PC-3 (cell line): ENCODE measurements at regions not wholly inside any gene's neighbourhood (a gene's known extent, or its start where the extent isn't known, plus 50 kb on each side); places are given as distances from the start of the nearest gene placed in this dataset.

ENCODE experiments used
- ATAC-seq: fragments of 200-7000 bp; cut with Tn5 transposase; 2 replicates; pipeline ENCODE4 v1.9.1; 2020; ENCODE audit warnings: mild to moderate bottlenecking, moderate library complexity
- BruUV-seq: library from RNA; stranded (reverse); fragments of 400-500 nt; replicated peaks from 2 replicates; lab custom pipeline; 2021; lab: Mats Ljungman, UMichigan
- CTCF ChIA-PET: fragments of 300-600 bp; sonication (Branson Sonifier 250); formaldehyde crosslinking; loops from one replicate; lab custom pipeline; 2022; ENCODE audit warnings: antibody characterized with exemption; lab: Charles Lee
- POLR2A ChIA-PET: fragments of 300-600 bp; sonication (Branson Sonifier 250); formaldehyde crosslinking; loops from one replicate; lab custom pipeline; 2022; ENCODE audit warnings: antibody characterized with exemption; ENCODE audit not compliant: unreplicated experiment; lab: Charles Lee
- DNase-seq: peaks from one replicate; pipeline ENCODE4 v3.0.0-alpha.2; 2015
- H2AFZ ChIP-seq: fragments of 300-600 bp; sonication (generic); 2 replicates; pipeline ENCODE4 v1.6.0; 2016; ENCODE audit warnings: antibody characterized with exemption, low read length
- H3F3A ChIP-seq: fragments of 300-600 bp; sonication (generic); one replicate; pipeline ENCODE4 v1.6.0; 2017; ENCODE audit warnings: antibody characterized with exemption, low read length, control low read depth, mild to moderate bottlenecking; ENCODE audit not compliant: unreplicated experiment
- H3K27ac ChIP-seq: fragments of 300-600 bp; sonication (generic); 2 replicates; pipeline ENCODE4 v1.5.1; 2016; ENCODE audit warnings: mild to moderate bottlenecking, low read length
- H3K27me3 ChIP-seq: fragments of 300-600 bp; sonication (generic); 2 replicates; pipeline ENCODE4 v1.6.1; 2016; ENCODE audit warnings: low read length, mixed read lengths
- H3K36me3 ChIP-seq: fragments of 300-600 bp; sonication (generic); 2 replicates; pipeline ENCODE4 v1.6.1; 2016; ENCODE audit warnings: low read depth, mixed run types, low read length, mixed read lengths
- H3K4me1 ChIP-seq: fragments of 300-600 bp; sonication (generic); 2 replicates; pipeline ENCODE4 v1.5.1; 2016; ENCODE audit warnings: low read length; ENCODE audit not compliant: insufficient read depth
- H3K4me2 ChIP-seq: fragments of 300-600 bp; sonication (generic); 2 replicates; pipeline ENCODE4 v1.6.0; 2016; ENCODE audit warnings: low read length
- H3K4me3 ChIP-seq: fragments of 300-600 bp; sonication (generic); 2 replicates; pipeline ENCODE4 v1.5.1; 2016; ENCODE audit warnings: mild to moderate bottlenecking, low read length, mixed read lengths
- H3K79me2 ChIP-seq: fragments of 300-600 bp; sonication (generic); 2 replicates; pipeline ENCODE4 v1.6.1; 2017; ENCODE audit warnings: low read length, mixed read lengths
- H3K9ac ChIP-seq: fragments of 300-600 bp; sonication (generic); 2 replicates; pipeline ENCODE4 v1.6.0; 2016; ENCODE audit warnings: mild to moderate bottlenecking, low read length
- H3K9me2 ChIP-seq: fragments of 300-600 bp; sonication (generic); replicated peaks from 2 replicates; pipeline ENCODE4 v1.6.1; 2016; ENCODE audit warnings: mixed run types, low read length, mixed read lengths
- H3K9me3 ChIP-seq: fragments of 300-600 bp; sonication (generic); 2 replicates; pipeline ENCODE4 v1.6.1; 2016; ENCODE audit warnings: low read length, mixed read lengths
- H4K20me1 ChIP-seq: fragments of 300-600 bp; sonication (generic); 2 replicates; pipeline ENCODE4 v1.6.1; 2016; ENCODE audit warnings: low read length, mixed read lengths
- EZH2 ChIP-seq: fragments of 300-600 bp; sonication (generic); IDR thresholded peaks from one replicate; pipeline ENCODE4 v1.6.1; 2017; ENCODE audit warnings: antibody characterized with exemption, mild to moderate bottlenecking, low read length; ENCODE audit not compliant: unreplicated experiment
- EZH2phosphoT487 ChIP-seq: fragments of 300-600 bp; sonication (generic); IDR thresholded peaks from 2 replicates; pipeline ENCODE4 v1.6.1; 2018; ENCODE audit warnings: mild to moderate bottlenecking, antibody characterized with exemption, low read length, borderline replicate concordance
- intact Hi-C: fragments of 100-400 bp; cut with micrococcal nuclease; formaldehyde crosslinking; loops from 2 replicates; pipeline ENCODE4 v1.9.0; 2023
- TF ChIP-seq, protein P1 (sequence below): fragments of 300-600 bp; sonication (generic); conservative IDR thresholded peaks from 2 replicates; pipeline ENCODE4 v1.5.1; 2017; ENCODE audit warnings: antibody characterized with exemption, low read depth, mild to moderate bottlenecking, low read length

DNA sequence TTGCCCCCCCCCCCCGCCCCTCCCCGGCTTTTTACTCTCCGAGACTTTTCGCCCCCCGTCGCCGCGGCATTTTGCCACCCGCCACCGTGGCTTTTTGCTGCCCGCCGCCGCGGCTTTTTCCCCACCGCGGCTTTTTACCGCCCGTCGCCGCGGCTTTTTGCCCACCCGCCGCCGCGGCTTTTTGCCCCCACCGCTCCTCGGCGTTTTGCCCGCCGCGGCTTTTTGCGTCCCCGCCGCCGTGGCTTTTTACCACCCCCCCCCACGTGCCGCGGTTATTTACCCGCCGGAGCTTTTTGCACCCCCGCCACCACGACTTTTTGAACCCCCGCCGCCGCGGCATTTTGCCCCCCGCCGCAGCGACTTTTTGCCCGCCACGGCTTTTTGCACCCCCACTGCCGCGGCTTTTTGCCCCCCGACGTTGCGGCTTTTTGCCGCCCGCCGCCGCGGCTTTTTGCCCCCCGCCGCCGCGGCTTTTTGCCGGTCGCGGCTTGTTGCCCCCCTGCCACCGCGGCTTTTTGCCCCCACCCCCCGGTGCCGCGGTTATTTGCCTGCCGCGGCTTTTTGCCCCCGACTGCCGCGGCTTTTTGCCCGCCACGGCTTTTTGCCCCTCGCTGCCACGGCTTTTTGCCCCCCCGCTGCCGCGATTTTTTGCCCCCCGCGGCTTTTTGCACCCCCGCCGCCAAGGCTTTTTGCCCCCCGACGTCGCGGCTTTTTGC is 461.1 kb downstream of the ZNF33B start:
- CTCF ChIA-PET, result no interaction called here
- DNase-seq, result no peak
- POLR2A ChIA-PET, result no interaction called here
- H3K27ac ChIP-seq, result no peak overlapping the region
- no peak overlapping the region; the same call in 1 of the 2 replicates for H3K4me2 ChIP-seq
- H2AFZ ChIP-seq, result no peak overlapping the region
- H3K9ac ChIP-seq, result no peak overlapping the region
- BruUV-seq, result no TSS peak
- H3K27me3 ChIP-seq, result peaks cover 35% of the 10 kb centered on the region
- no peaks in the 10 kb centered on the region; the same call in 1 of the 2 replicates for H3K4me1 ChIP-seq
- no peaks in the 10 kb centered on the region for H4K20me1 ChIP-seq
- no peak for ATAC-seq
- no peaks in the 10 kb centered on the region for H3F3A ChIP-seq
- TF ChIP-seq EZH2phosphoT487 (peak; percentile 82), EZH2 (peak; percentile 94)
- TF ChIP-seq, protein P1, sequence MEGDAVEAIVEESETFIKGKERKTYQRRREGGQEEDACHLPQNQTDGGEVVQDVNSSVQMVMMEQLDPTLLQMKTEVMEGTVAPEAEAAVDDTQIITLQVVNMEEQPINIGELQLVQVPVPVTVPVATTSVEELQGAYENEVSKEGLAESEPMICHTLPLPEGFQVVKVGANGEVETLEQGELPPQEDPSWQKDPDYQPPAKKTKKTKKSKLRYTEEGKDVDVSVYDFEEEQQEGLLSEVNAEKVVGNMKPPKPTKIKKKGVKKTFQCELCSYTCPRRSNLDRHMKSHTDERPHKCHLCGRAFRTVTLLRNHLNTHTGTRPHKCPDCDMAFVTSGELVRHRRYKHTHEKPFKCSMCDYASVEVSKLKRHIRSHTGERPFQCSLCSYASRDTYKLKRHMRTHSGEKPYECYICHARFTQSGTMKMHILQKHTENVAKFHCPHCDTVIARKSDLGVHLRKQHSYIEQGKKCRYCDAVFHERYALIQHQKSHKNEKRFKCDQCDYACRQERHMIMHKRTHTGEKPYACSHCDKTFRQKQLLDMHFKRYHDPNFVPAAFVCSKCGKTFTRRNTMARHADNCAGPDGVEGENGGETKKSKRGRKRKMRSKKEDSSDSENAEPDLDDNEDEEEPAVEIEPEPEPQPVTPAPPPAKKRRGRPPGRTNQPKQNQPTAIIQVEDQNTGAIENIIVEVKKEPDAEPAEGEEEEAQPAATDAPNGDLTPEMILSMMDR, result no peak
- no peaks in the 10 kb centered on the region for H3K79me2 ChIP-seq
- no peaks in the 10 kb centered on the region for H3K9me3 ChIP-seq
- H3K9me2 ChIP-seq, result no peaks in the 10 kb centered on the region
- no peaks in the 10 kb centered on the region for H3K36me3 ChIP-seq
- no peak overlapping the region for H3K4me3 ChIP-seq
- intact Hi-C loops, result no loop called here

DNA sequence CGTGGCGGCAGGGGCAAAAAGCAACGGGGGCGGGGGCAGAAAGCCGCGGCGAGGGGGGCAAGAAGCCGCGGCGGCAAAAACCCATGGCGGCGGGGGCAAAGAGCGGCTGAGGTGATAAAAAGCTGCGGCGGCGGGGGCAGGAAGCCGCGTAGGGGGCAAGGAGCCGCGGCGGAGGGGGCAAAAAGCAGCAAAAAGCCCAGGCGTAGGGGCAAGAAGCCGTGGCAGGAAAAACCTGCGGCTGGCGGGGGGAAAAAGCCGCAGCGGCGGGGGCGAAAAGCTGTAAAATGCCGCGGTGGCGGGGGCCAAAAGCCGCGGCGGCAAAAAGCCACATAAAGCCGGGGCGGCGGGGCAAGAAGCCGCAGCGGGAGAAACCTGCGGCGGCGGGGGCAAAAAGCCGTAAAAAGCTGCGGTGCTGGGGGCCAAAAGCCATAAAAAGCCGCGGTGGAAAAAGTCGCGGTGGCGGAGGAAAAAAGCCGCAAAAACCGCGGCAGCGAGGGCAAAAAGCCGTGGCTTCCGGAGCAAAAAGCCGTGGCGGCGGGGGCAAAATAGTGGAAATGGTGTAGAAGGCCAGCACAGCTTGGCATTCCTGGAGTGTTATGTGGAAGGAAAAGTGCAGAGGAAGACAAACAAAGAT is 487.8 kb downstream of the ZNF33B start:
- no peaks in the 10 kb centered on the region for H3K36me3 ChIP-seq
- H3K4me3 ChIP-seq, result no peak overlapping the region
- ATAC-seq, result no peak
- H3K9ac ChIP-seq, result no peak overlapping the region
- DNase-seq, result no peak
- TF ChIP-seq EZH2 (no peak), EZH2phosphoT487 (no peak)
- TF ChIP-seq, protein P1, result no peak
- no peaks in the 10 kb centered on the region for H3K4me1 ChIP-seq
- BruUV-seq, result no TSS peak
- H3K27ac ChIP-seq, result no peak overlapping the region
- no peaks in the 10 kb centered on the region for H3F3A ChIP-seq
- no peaks in the 10 kb centered on the region for H3K27me3 ChIP-seq
- CTCF ChIA-PET, result no interaction called here
- H4K20me1 ChIP-seq, result no peaks in the 10 kb centered on the region
- no peak overlapping the region for H2AFZ ChIP-seq
- 0 out of 2 replicates have a peak, but pooled peaks cover 3% of the 10 kb centered on the region for H3K9me3 ChIP-seq
- POLR2A ChIA-PET, result no interaction called here
- intact Hi-C loops, result no loop called here
- no peaks in the 10 kb centered on the region for H3K9me2 ChIP-seq
- no peak overlapping the region for H3K4me2 ChIP-seq
- no peaks in the 10 kb centered on the region for H3K79me2 ChIP-seq
